H1 (cell line): ENCODE measurements at regions not wholly inside any gene's neighbourhood (a gene's known extent, or its start where the extent isn't known, plus 50 kb on each side); places are given as distances from the start of the nearest gene placed in this dataset.
A peak's percentile ranks its signal among the peaks of the same experiment; 100 is the strongest.

Experiments used
- CTCF ChIA-PET: fragments of 300-600 bp; sonication (Branson Sonifier 250); formaldehyde crosslinking; loops from one replicate; lab custom pipeline; 2021; ENCODE audit not compliant: partially characterized antibody; lab: Charles Lee
- POLR2A ChIA-PET: fragments of 300-600 bp; sonication (Branson Sonifier 250); formaldehyde crosslinking; loops from one replicate; lab custom pipeline; 2021; ENCODE audit warnings: inconsistent platforms; ENCODE audit not compliant: partially characterized antibody; lab: Charles Lee
- DNase-seq, 2 experiments: peaks; one replicate each; pipeline versions ENCODE4 v3.0.0 to v3.0.0-alpha.2; 2010 to 2022; ENCODE audit warnings: low spot score in 2 of 2, low read depth in 1 of 2, mixed read lengths in 1 of 2
- FAIRE-seq: peaks from 2 replicates; lab custom pipeline; 2011; peaks lifted over from hg19 to GRCh38; lab: Jason Lieb, UNC
- H2AFZ ChIP-seq: 2 replicates; pipeline ENCODE4 v1.8.1; 2012; ENCODE audit warnings: low read length, inconsistent platforms
- H2AK5ac ChIP-seq: 2 replicates; pipeline ENCODE4 v1.6.1; 2013; ENCODE audit warnings: low read depth, low read length
- H2BK120ac ChIP-seq: replicated peaks from 2 replicates; pipeline ENCODE3; 2013; ENCODE audit warnings: low read depth, low read length, inconsistent platforms
- H2BK12ac ChIP-seq: 2 replicates; pipeline ENCODE4 v1.6.1; 2013; ENCODE audit warnings: low read depth, low read length
- H2BK15ac ChIP-seq: 2 replicates; pipeline ENCODE4 v1.6.1; 2013; ENCODE audit warnings: low read length
- H2BK20ac ChIP-seq: 2 replicates; pipeline ENCODE4 v1.6.1; 2013; ENCODE audit warnings: low read length
- H2BK5ac ChIP-seq: 2 replicates; pipeline ENCODE4 v1.6.1; 2013; ENCODE audit warnings: low read depth, low read length
- H3K14ac ChIP-seq: 2 replicates; pipeline ENCODE4 v1.6.1; 2013; ENCODE audit warnings: inconsistent platforms; ENCODE audit not compliant: insufficient read length
- H3K18ac ChIP-seq: 2 replicates; pipeline ENCODE4 v1.6.1; 2013; ENCODE audit warnings: low read length; ENCODE audit errors: extremely low read depth
- H3K23ac ChIP-seq: 2 replicates; pipeline ENCODE4 v1.6.1; 2013; ENCODE audit warnings: inconsistent platforms; ENCODE audit not compliant: insufficient read length
- H3K23me2 ChIP-seq: 2 replicates; pipeline ENCODE4 v1.6.1; 2013; ENCODE audit warnings: low read depth, low read length
- H3K27ac ChIP-seq: 2 replicates; pipeline ENCODE4 v1.6.1; 2011; ENCODE audit warnings: low read depth, low read length, inconsistent platforms
- H3K27me3 ChIP-seq, 4 experiments: replicated peaks in 1 of 4; 1 replicate in 1 of 4; 2 replicates in 3 of 4; pipeline versions ENCODE4 v1.6.1 to v1.8.1; 2011 to 2013; ENCODE audit warnings: low read length in 3 of 4, mild to moderate bottlenecking in 3 of 4, inconsistent platforms in 2 of 4, mixed read lengths in 2 of 4, moderate library complexity in 1 of 4; ENCODE audit not compliant: control insufficient read depth in 3 of 4, insufficient read depth in 3 of 4; ENCODE audit errors: extremely low read depth in 1 of 4
- H3K36me3 ChIP-seq, 4 experiments: 2 replicates each; pipeline versions ENCODE4 v1.6.1 to v1.8.1; 2011 to 2013; ENCODE audit warnings: mild to moderate bottlenecking in 4 of 4, low read length in 3 of 4, moderate library complexity in 2 of 4, control low read depth in 1 of 4, inconsistent platforms in 1 of 4; ENCODE audit not compliant: insufficient read depth in 4 of 4, control insufficient read depth in 2 of 4
- H3K4ac ChIP-seq: replicated peaks from 2 replicates; pipeline ENCODE3; 2013; ENCODE audit warnings: low read length, low read depth, mixed read lengths, inconsistent platforms; ENCODE audit not compliant: insufficient read length
- H3K4me1 ChIP-seq, 4 experiments: replicated peaks in 1 of 4; 1 replicate in 1 of 4; 2 replicates in 3 of 4; pipeline versions ENCODE4 v1.6.1 to v1.8.1; 2011 to 2013; ENCODE audit warnings: low read length in 3 of 4, inconsistent platforms in 2 of 4, mixed read lengths in 1 of 4; ENCODE audit not compliant: insufficient read depth in 4 of 4, control insufficient read depth in 3 of 4
- H3K4me2 ChIP-seq, 2 experiments: 2 replicates each; pipeline versions ENCODE4 v1.6.1 to v1.8.1; 2011 to 2013; ENCODE audit warnings: low read depth in 2 of 2, low read length in 2 of 2, control low read depth in 1 of 2, inconsistent platforms in 1 of 2, mild to moderate bottlenecking in 1 of 2; ENCODE audit not compliant: insufficient read depth in 1 of 2
- H3K4me3 ChIP-seq, 4 experiments: fragments of 200-600, 300-600 bp in 1 of 4; sonication (generic), shearing (Covaris generic), sonication (Bioruptor Twin) in 1 of 4; 2 replicates each; pipeline versions ENCODE4 v1.5.1 to v1.8.1; 2011 to 2016; ENCODE audit warnings: low read length in 4 of 4, low read depth in 3 of 4, control low read depth in 2 of 4, inconsistent platforms in 2 of 4, mild to moderate bottlenecking in 2 of 4, mixed read lengths in 1 of 4, moderate library complexity in 1 of 4; ENCODE audit not compliant: insufficient read depth in 2 of 4; ENCODE audit errors: extremely low read depth in 1 of 4
- H3K56ac ChIP-seq: replicated peaks from 2 replicates; pipeline ENCODE3; 2013; ENCODE audit warnings: low read depth, mild to moderate bottlenecking, mixed read lengths, low read length, inconsistent platforms; ENCODE audit not compliant: insufficient read length
- H3K79me1 ChIP-seq: 2 replicates; pipeline ENCODE4 v1.6.1; 2013; ENCODE audit warnings: low read depth, low read length, control low read depth
- H3K79me2 ChIP-seq, 2 experiments: 2 replicates each; pipeline versions ENCODE4 v1.6.1 to v1.8.1; 2012 to 2013; ENCODE audit warnings: low read length in 2 of 2, mild to moderate bottlenecking in 2 of 2, inconsistent platforms in 1 of 2; ENCODE audit not compliant: insufficient read depth in 2 of 2, control insufficient read depth in 1 of 2
- H3K9ac ChIP-seq, 4 experiments: replicated peaks in 1 of 4; 1 replicate in 1 of 4; 2 replicates in 3 of 4; pipeline versions ENCODE4 v1.6.1 to v1.8.1; 2011 to 2013; ENCODE audit warnings: low read depth in 3 of 4, low read length in 3 of 4, control low read depth in 2 of 4, mild to moderate bottlenecking in 2 of 4, moderate library complexity in 2 of 4, inconsistent platforms in 1 of 4; ENCODE audit errors: extremely low read depth in 1 of 4
- H3K9me3 ChIP-seq, 2 experiments: 2 replicates each; pipeline versions ENCODE4 v1.6.1 to v1.8.1; 2012 to 2013; ENCODE audit warnings: mild to moderate bottlenecking in 2 of 2, moderate library complexity in 2 of 2, control low read depth in 1 of 2, inconsistent platforms in 1 of 2, low read depth in 1 of 2, low read length in 1 of 2, mixed read lengths in 1 of 2; ENCODE audit not compliant: insufficient read depth in 2 of 2
- H4K20me1 ChIP-seq, 2 experiments: replicated peaks in 1 of 2; 2 replicates each; pipeline versions ENCODE3 to v1.8.1; 2011 to 2013; ENCODE audit warnings: inconsistent platforms in 2 of 2, low read length in 2 of 2, mild to moderate bottlenecking in 1 of 2; ENCODE audit not compliant: insufficient read depth in 2 of 2, control insufficient read depth in 1 of 2
- H4K5ac ChIP-seq: 2 replicates; pipeline ENCODE4 v1.6.1; 2013; ENCODE audit warnings: low read length, low read depth, mixed read lengths, inconsistent platforms; ENCODE audit not compliant: insufficient read length
- H4K8ac ChIP-seq: 2 replicates; pipeline ENCODE4 v1.8.0; 2013; ENCODE audit warnings: mild to moderate bottlenecking, moderate library complexity, low read length, inconsistent platforms; ENCODE audit not compliant: insufficient read depth; ENCODE audit errors: extremely low read depth
- H4K91ac ChIP-seq: replicated peaks from 2 replicates; pipeline ENCODE3; 2013; ENCODE audit warnings: low read length, mixed read lengths, inconsistent platforms; ENCODE audit not compliant: insufficient read length
- TBP ChIP-seq: IDR thresholded peaks from 2 replicates; pipeline ENCODE4 v1.6.1; 2011; ENCODE audit warnings: low read depth, low read length, improper control_type of control experiment
- WGBS, 2 experiments: shearing (Covaris generic) in 1 of 2; methylation state at CpG; one replicate each; pipeline versions ENCODE4 v1.1.6 to v1.1.7; 2013 to 2015; ENCODE audit warnings: low lambda C conversion rate in 2 of 2, mixed read lengths in 2 of 2, inconsistent platforms in 1 of 2, low coverage in 1 of 2, missing lambda C conversion rate in 1 of 2; ENCODE audit not compliant: insufficient replicate concordance in 2 of 2, insufficient coverage in 1 of 2, insufficient read length in 1 of 2; ENCODE audit errors: extremely low coverage in 1 of 2, missing lambda C conversion rate in 1 of 2; 5-methylcytosine and 5-hydroxymethylcytosine counted together

- H3K14ac ChIP-seq = no peak overlapping the region
- TF ChIP-seq TBP = no peak
- H2BK20ac ChIP-seq = no peak overlapping the region
- peak overlapping the region; percentile 6; the same call in 1 of the 2 replicates for H2BK15ac ChIP-seq
- H3K36me3 ChIP-seq = no peaks in the 10 kb centered on the region
- H3K18ac ChIP-seq = no peak overlapping the region
- H2AK5ac ChIP-seq = no peak overlapping the region
- H3K79me1 ChIP-seq = no peaks in the 10 kb centered on the region
- no peaks in the 10 kb centered on the region for H3K27me3 ChIP-seq
- H2BK12ac ChIP-seq = peak overlapping the region; percentile 11; the same call in 1 of the 2 replicates
- FAIRE-seq = no peak
- no peaks in the 10 kb centered on the region for H3K23me2 ChIP-seq
- H3K4ac ChIP-seq = no peak overlapping the region
- no peaks in the 10 kb centered on the region for H3K79me2 ChIP-seq
- no peaks in the 10 kb centered on the region for H3K4me1 ChIP-seq
- no peak for DNase-seq
- no peak overlapping the region for H4K91ac ChIP-seq
- H3K9ac ChIP-seq = no peak overlapping the region
- H3K4me2 ChIP-seq = no peak overlapping the region
- ChIA-PET POLR2A (no interaction called here), CTCF (interaction anchor here (0.5 to 2.4 kb wide), 12 partner anchors 9 to 758 kb away, joined by 3 to 7 read pairs (median 4); no protein-coding TSS in a partner anchor)
- WGBS, 2 experiments = 93% methylated on average over 18 of the region's 18 CpGs; no CpG with 5 or more reads in 1 of the 2 experiments
- no peak overlapping the region for H2BK120ac ChIP-seq
- H3K56ac ChIP-seq = no peak overlapping the region
- H4K5ac ChIP-seq = no peak overlapping the region
- no peak overlapping the region for H3K4me3 ChIP-seq
- no peak overlapping the region for H2AFZ ChIP-seq
- no peak overlapping the region for H3K27ac ChIP-seq
- no peak overlapping the region for H4K8ac ChIP-seq
- H3K9me3 ChIP-seq = no peaks in the 10 kb centered on the region
- H3K23ac ChIP-seq = no peak overlapping the region
- no peak overlapping the region for H2BK5ac ChIP-seq
- no peaks in the 10 kb centered on the region for H4K20me1 ChIP-seq
Measured at GRCh38 chr9:85430659-85431338, 311.0 kb downstream of the AGTPBP1 start.
